Stimulated activated CD8-positive, alpha-beta memory T cell treated with anti-CD3 and anti-CD28 coated beads, Interleukin-4, amount 100 ng/mL, for 4 hours (primary cell): ENCODE measurements at regions not wholly inside any gene's neighbourhood (a gene's known extent, or its start where the extent isn't known, plus 50 kb on each side); places are given as distances from the start of the nearest gene placed in this dataset.

Experiments
- DNase-seq, 2 donors: peaks; one replicate each; pipeline ENCODE4 v3.0.0-alpha.2; 2020; ENCODE audit warnings: low read depth in 2 of 2, low spot score in 1 of 2

GRCh38 chr9:135308821-135309762 lies 170.5 kb upstream of the PPP1R26 start:
- no peak for DNase-seq

- no peak for DNase-seq
Measured at GRCh38 chr9:135309763-135310125, 169.8 kb upstream of the PPP1R26 start.

- DNase-seq: no peak
Measured at GRCh38 chr9:135310134-135310533, 169.4 kb upstream of the PPP1R26 start.

GRCh38 chr9:135315572-135315971 lies 164.0 kb upstream of the PPP1R26 start:
- DNase-seq: no peak

- DNase-seq: no peak
Measured at GRCh38 chr9:135320331-135320730, 159.3 kb upstream of the PPP1R26 start.

- no peak for DNase-seq
Measured at GRCh38 chr9:135320943-135321342, 158.6 kb upstream of the PPP1R26 start.

- no peak for DNase-seq
Measured at GRCh38 chr9:135321580-135321979, 158.0 kb upstream of the PPP1R26 start.

- no peak for DNase-seq
Measured at GRCh38 chr9:135324329-135324728, 155.3 kb upstream of the PPP1R26 start.

- no peak for DNase-seq
Measured at GRCh38 chr9:135326141-135326540, 153.4 kb upstream of the PPP1R26 start.

GRCh38 chr9:135326633-135327152 lies 152.9 kb upstream of the PPP1R26 start:
- no peak for DNase-seq

- DNase-seq: no peak
Measured at GRCh38 chr9:135328485-135329417, 150.8 kb upstream of the PPP1R26 start.

GRCh38 chr9:135329571-135330306 lies 149.8 kb upstream of the PPP1R26 start:
- DNase-seq: no peak

GRCh38 chr9:135330307-135330631 lies 149.3 kb upstream of the PPP1R26 start:
- no peak for DNase-seq

- no peak for DNase-seq
Measured at GRCh38 chr9:135330685-135331590, 148.6 kb upstream of the PPP1R26 start.

GRCh38 chr9:135332516-135332915 lies 147.1 kb upstream of the PPP1R26 start:
- no peak for DNase-seq

GRCh38 chr9:135332979-135333748 lies 146.4 kb upstream of the PPP1R26 start:
- no peak for DNase-seq

GRCh38 chr9:135334953-135335460 lies 144.6 kb upstream of the PPP1R26 start:
- DNase-seq: no peak

GRCh38 chr9:135335691-135336181 lies 143.8 kb upstream of the PPP1R26 start:
- no peak for DNase-seq
